GM12872 (cell line): ENCODE measurements at regions not wholly inside any gene's neighbourhood (a gene's known extent, or its start where the extent isn't known, plus 50 kb on each side); places are given as distances from the start of the nearest gene placed in this dataset.

Source experiments
- TF ChIP-seq, protein P1 (sequence below): IDR thresholded peaks from 3 replicates; pipeline ENCODE4 v1.5.1; 2011; ENCODE audit warnings: low read depth, mild to moderate bottlenecking, low read length, moderate library complexity; ENCODE audit not compliant: insufficient read depth

DNA sequence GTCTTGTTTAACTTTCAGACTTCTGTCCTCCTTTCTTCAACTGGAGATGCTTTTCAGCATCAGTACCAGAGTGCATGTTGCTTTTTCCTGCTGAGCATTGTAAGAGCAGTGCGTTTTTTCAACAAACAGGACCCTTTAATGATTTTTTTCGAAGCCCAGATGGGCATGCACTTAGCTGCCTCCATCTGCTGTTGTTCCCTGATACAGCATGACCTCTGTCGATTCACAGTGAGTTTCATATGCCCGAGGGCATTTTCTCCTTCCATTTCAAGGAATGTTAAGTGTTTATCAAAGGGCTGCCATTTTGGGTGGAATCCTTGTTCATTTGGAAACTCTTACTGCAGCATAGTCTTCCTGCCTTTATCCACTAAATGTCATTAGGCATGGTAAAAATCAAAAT, 428.6 kb downstream of the DTHD1 start:
- TF ChIP-seq, protein P1, sequence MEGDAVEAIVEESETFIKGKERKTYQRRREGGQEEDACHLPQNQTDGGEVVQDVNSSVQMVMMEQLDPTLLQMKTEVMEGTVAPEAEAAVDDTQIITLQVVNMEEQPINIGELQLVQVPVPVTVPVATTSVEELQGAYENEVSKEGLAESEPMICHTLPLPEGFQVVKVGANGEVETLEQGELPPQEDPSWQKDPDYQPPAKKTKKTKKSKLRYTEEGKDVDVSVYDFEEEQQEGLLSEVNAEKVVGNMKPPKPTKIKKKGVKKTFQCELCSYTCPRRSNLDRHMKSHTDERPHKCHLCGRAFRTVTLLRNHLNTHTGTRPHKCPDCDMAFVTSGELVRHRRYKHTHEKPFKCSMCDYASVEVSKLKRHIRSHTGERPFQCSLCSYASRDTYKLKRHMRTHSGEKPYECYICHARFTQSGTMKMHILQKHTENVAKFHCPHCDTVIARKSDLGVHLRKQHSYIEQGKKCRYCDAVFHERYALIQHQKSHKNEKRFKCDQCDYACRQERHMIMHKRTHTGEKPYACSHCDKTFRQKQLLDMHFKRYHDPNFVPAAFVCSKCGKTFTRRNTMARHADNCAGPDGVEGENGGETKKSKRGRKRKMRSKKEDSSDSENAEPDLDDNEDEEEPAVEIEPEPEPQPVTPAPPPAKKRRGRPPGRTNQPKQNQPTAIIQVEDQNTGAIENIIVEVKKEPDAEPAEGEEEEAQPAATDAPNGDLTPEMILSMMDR, result no peak

- TF ChIP-seq, protein P1, result no peak
These were observed 430.6 kb downstream of the DTHD1 start for GRCh38 chr4:36712013-36712412.

DNA sequence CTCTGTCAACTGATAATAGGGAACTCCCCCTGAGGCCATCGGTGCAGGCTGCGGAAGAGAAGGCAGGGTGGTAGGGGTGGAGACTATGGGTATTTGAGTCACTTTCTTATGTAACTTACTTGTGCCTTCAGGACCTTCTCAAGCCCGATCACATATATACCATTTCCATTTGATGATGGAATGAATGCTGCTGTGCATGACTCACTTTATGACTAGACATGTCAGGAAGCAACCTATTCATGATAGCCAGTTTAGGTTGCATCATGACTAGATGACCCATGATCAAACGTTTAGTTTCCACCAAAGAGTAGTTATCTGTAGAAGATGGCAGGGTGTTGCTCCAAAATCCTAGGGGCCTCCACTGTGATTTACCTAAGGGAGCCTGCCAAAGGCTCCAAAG, 435.5 kb downstream of the DTHD1 start:
- TF ChIP-seq, protein P1, result no peak

GRCh38 chr4:36719425-36719824, 438.0 kb downstream of the DTHD1 start:
- TF ChIP-seq, protein P1, result no peak

- TF ChIP-seq, protein P1, result no peak
These were observed 441.6 kb downstream of the DTHD1 start for GRCh38 chr4:36722986-36723385.

DNA sequence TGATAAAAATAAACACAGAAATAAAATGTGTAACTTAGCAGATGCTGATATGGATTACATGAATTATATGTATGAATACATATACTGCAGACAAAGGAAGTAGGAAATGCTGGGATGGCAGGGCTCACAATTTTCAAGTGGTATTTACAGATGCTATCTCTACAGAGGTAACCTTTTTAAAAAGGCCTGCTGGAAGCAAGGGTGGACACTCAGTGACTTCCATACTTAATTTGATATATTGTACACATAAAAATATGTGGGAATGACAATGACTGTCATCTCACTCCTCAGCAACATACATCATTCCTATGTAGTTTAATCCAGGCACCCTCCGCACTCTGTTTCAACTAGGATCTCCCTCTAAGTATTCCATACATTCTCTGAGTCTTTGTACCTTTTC, 452.9 kb downstream of the DTHD1 start:
- TF ChIP-seq, protein P1, result no peak

GRCh38 chr4:36737691-36738090, 456.3 kb downstream of the DTHD1 start:
- TF ChIP-seq, protein P1, result no peak
